ENCODE measurements at regions not wholly inside any gene's neighbourhood (a gene's known extent, or its start where the extent isn't known, plus 50 kb on each side); places are given as distances from the start of the nearest gene placed in this dataset.

GRCh38 chr5:8491254-8491653 lies 622.3 kb downstream of the MTRR start:
- H3K4me3 ChIP-seq (ENCODE audit: insufficient read depth, low read depth, low read length, poor library complexity, severe bottlenecking) = no peak overlapping the region
- no peaks in the 10 kb centered on the region for H3K27me3 ChIP-seq (replicated peaks; ENCODE audit: control insufficient read depth, insufficient read depth, low read length, poor library complexity, severe bottlenecking)
- DNase-seq = no peak
- peaks cover 6% of the 10 kb centered on the region for H3K9me3 ChIP-seq (ENCODE audit: control insufficient read depth, low read length)
- H3K36me3 ChIP-seq (ENCODE audit: control insufficient read depth, insufficient read depth, low read length) = no peaks in the 10 kb centered on the region
- no peaks in the 10 kb centered on the region for H3K4me1 ChIP-seq (ENCODE audit: control insufficient read depth, insufficient read depth, low read length, poor library complexity, severe bottlenecking)
- no peak overlapping the region for H3K27ac ChIP-seq (ENCODE audit: insufficient read depth, low read length, poor library complexity, severe bottlenecking)

GRCh38 chr5:8493176-8493575 lies 624.2 kb downstream of the MTRR start:
- no peaks in the 10 kb centered on the region for H3K36me3 ChIP-seq (ENCODE audit: control insufficient read depth, insufficient read depth, low read length)
- no peak for DNase-seq
- H3K27me3 ChIP-seq (replicated peaks; ENCODE audit: control insufficient read depth, insufficient read depth, low read length, poor library complexity, severe bottlenecking) = no peaks in the 10 kb centered on the region
- H3K27ac ChIP-seq (ENCODE audit: insufficient read depth, low read length, poor library complexity, severe bottlenecking) = no peak overlapping the region
- H3K9me3 ChIP-seq (ENCODE audit: control insufficient read depth, low read length) = peaks cover 6% of the 10 kb centered on the region
- no peak overlapping the region for H3K4me3 ChIP-seq (ENCODE audit: insufficient read depth, low read depth, low read length, poor library complexity, severe bottlenecking)
- no peaks in the 10 kb centered on the region for H3K4me1 ChIP-seq (ENCODE audit: control insufficient read depth, insufficient read depth, low read length, poor library complexity, severe bottlenecking)

GRCh38 chr5:8500426-8500825 lies 631.5 kb downstream of the MTRR start:
- no peaks in the 10 kb centered on the region for H3K36me3 ChIP-seq (ENCODE audit: control insufficient read depth, insufficient read depth, low read length)
- H3K27me3 ChIP-seq (replicated peaks; ENCODE audit: control insufficient read depth, insufficient read depth, low read length, poor library complexity, severe bottlenecking) = no peaks in the 10 kb centered on the region
- no peaks in the 10 kb centered on the region for H3K9me3 ChIP-seq (ENCODE audit: control insufficient read depth, low read length)
- no peak overlapping the region for H3K27ac ChIP-seq (ENCODE audit: insufficient read depth, low read length, poor library complexity, severe bottlenecking)
- DNase-seq = no peak
- no peaks in the 10 kb centered on the region for H3K4me1 ChIP-seq (ENCODE audit: control insufficient read depth, insufficient read depth, low read length, poor library complexity, severe bottlenecking)
- no peak overlapping the region for H3K4me3 ChIP-seq (ENCODE audit: insufficient read depth, low read depth, low read length, poor library complexity, severe bottlenecking)

- H3K27me3 ChIP-seq (replicated peaks; ENCODE audit: control insufficient read depth, insufficient read depth, low read length, poor library complexity, severe bottlenecking) = no peaks in the 10 kb centered on the region
- no peak overlapping the region for H3K27ac ChIP-seq (ENCODE audit: insufficient read depth, low read length, poor library complexity, severe bottlenecking)
- no peak for DNase-seq
- H3K4me1 ChIP-seq (ENCODE audit: control insufficient read depth, insufficient read depth, low read length, poor library complexity, severe bottlenecking) = no peaks in the 10 kb centered on the region
- no peaks in the 10 kb centered on the region for H3K9me3 ChIP-seq (ENCODE audit: control insufficient read depth, low read length)
- no peak overlapping the region for H3K4me3 ChIP-seq (ENCODE audit: insufficient read depth, low read depth, low read length, poor library complexity, severe bottlenecking)
- no peaks in the 10 kb centered on the region for H3K36me3 ChIP-seq (ENCODE audit: control insufficient read depth, insufficient read depth, low read length)
Observed at GRCh38 chr5:8505196-8505595, 636.2 kb downstream of the MTRR start.

- DNase-seq = no peak
- Histone ChIP-seq H3K27ac (ENCODE audit: insufficient read depth, low read length, poor library complexity, severe bottlenecking) (no peak overlapping the region), H3K4me1 (ENCODE audit: control insufficient read depth, insufficient read depth, low read length, poor library complexity, severe bottlenecking) (no peaks in the 10 kb centered on the region), H3K36me3 (ENCODE audit: control insufficient read depth, insufficient read depth, low read length) (no peaks in the 10 kb centered on the region), H3K4me3 (ENCODE audit: insufficient read depth, low read depth, low read length, poor library complexity, severe bottlenecking) (no peak overlapping the region), H3K27me3 (replicated peaks; ENCODE audit: control insufficient read depth, insufficient read depth, low read length, poor library complexity, severe bottlenecking) (no peaks in the 10 kb centered on the region), H3K9me3 (ENCODE audit: control insufficient read depth, low read length) (no peaks in the 10 kb centered on the region)
Observed at GRCh38 chr5:8508231-8508630, 639.3 kb downstream of the MTRR start.

- H3K27me3 ChIP-seq (replicated peaks; ENCODE audit: control insufficient read depth, insufficient read depth, low read length, poor library complexity, severe bottlenecking) = no peaks in the 10 kb centered on the region
- no peak overlapping the region for H3K27ac ChIP-seq (ENCODE audit: insufficient read depth, low read length, poor library complexity, severe bottlenecking)
- DNase-seq = no peak
- no peaks in the 10 kb centered on the region for H3K9me3 ChIP-seq (ENCODE audit: control insufficient read depth, low read length)
- no peak overlapping the region for H3K4me3 ChIP-seq (ENCODE audit: insufficient read depth, low read depth, low read length, poor library complexity, severe bottlenecking)
- H3K36me3 ChIP-seq (ENCODE audit: control insufficient read depth, insufficient read depth, low read length) = no peaks in the 10 kb centered on the region
- no peaks in the 10 kb centered on the region for H3K4me1 ChIP-seq (ENCODE audit: control insufficient read depth, insufficient read depth, low read length, poor library complexity, severe bottlenecking)
Observed at GRCh38 chr5:8516356-8516755, 647.4 kb downstream of the MTRR start.

- no peaks in the 10 kb centered on the region for H3K36me3 ChIP-seq (ENCODE audit: control insufficient read depth, insufficient read depth, low read length)
- H3K27me3 ChIP-seq (replicated peaks; ENCODE audit: control insufficient read depth, insufficient read depth, low read length, poor library complexity, severe bottlenecking) = no peaks in the 10 kb centered on the region
- no peaks in the 10 kb centered on the region for H3K4me1 ChIP-seq (ENCODE audit: control insufficient read depth, insufficient read depth, low read length, poor library complexity, severe bottlenecking)
- H3K9me3 ChIP-seq (ENCODE audit: control insufficient read depth, low read length) = no peaks in the 10 kb centered on the region
- no peak for DNase-seq
- no peak overlapping the region for H3K4me3 ChIP-seq (ENCODE audit: insufficient read depth, low read depth, low read length, poor library complexity, severe bottlenecking)
- H3K27ac ChIP-seq (ENCODE audit: insufficient read depth, low read length, poor library complexity, severe bottlenecking) = no peak overlapping the region
Observed at GRCh38 chr5:8517456-8517855, 648.5 kb downstream of the MTRR start.

GRCh38 chr5:8520917-8521316 lies 652.0 kb downstream of the MTRR start:
- H3K4me3 ChIP-seq (ENCODE audit: insufficient read depth, low read depth, low read length, poor library complexity, severe bottlenecking) = no peak overlapping the region
- no peak overlapping the region for H3K27ac ChIP-seq (ENCODE audit: insufficient read depth, low read length, poor library complexity, severe bottlenecking)
- H3K4me1 ChIP-seq (ENCODE audit: control insufficient read depth, insufficient read depth, low read length, poor library complexity, severe bottlenecking) = no peaks in the 10 kb centered on the region
- no peaks in the 10 kb centered on the region for H3K36me3 ChIP-seq (ENCODE audit: control insufficient read depth, insufficient read depth, low read length)
- no peak for DNase-seq
- H3K27me3 ChIP-seq (replicated peaks; ENCODE audit: control insufficient read depth, insufficient read depth, low read length, poor library complexity, severe bottlenecking) = no peaks in the 10 kb centered on the region
- no peaks in the 10 kb centered on the region for H3K9me3 ChIP-seq (ENCODE audit: control insufficient read depth, low read length)

GRCh38 chr5:8521991-8522390 lies 653.0 kb downstream of the MTRR start:
- Histone ChIP-seq H3K4me3 (ENCODE audit: insufficient read depth, low read depth, low read length, poor library complexity, severe bottlenecking) (no peak overlapping the region), H3K36me3 (ENCODE audit: control insufficient read depth, insufficient read depth, low read length) (no peaks in the 10 kb centered on the region), H3K4me1 (ENCODE audit: control insufficient read depth, insufficient read depth, low read length, poor library complexity, severe bottlenecking) (no peaks in the 10 kb centered on the region), H3K27me3 (replicated peaks; ENCODE audit: control insufficient read depth, insufficient read depth, low read length, poor library complexity, severe bottlenecking) (no peaks in the 10 kb centered on the region), H3K27ac (ENCODE audit: insufficient read depth, low read length, poor library complexity, severe bottlenecking) (no peak overlapping the region), H3K9me3 (ENCODE audit: control insufficient read depth, low read length) (no peaks in the 10 kb centered on the region)
- DNase-seq = no peak

- Histone ChIP-seq H3K4me3 (ENCODE audit: insufficient read depth, low read depth, low read length, poor library complexity, severe bottlenecking) (no peak overlapping the region), H3K27ac (ENCODE audit: insufficient read depth, low read length, poor library complexity, severe bottlenecking) (no peak overlapping the region)
Observed at GRCh38 chr5:8522646-8523045, 653.7 kb downstream of the MTRR start.

GRCh38 chr5:8523501-8523900 lies 654.6 kb downstream of the MTRR start:
- no peak overlapping the region for H3K27ac ChIP-seq (ENCODE audit: insufficient read depth, low read length, poor library complexity, severe bottlenecking)
- H3K9me3 ChIP-seq (ENCODE audit: control insufficient read depth, low read length) = no peaks in the 10 kb centered on the region
- H3K4me1 ChIP-seq (ENCODE audit: control insufficient read depth, insufficient read depth, low read length, poor library complexity, severe bottlenecking) = no peaks in the 10 kb centered on the region
- no peaks in the 10 kb centered on the region for H3K27me3 ChIP-seq (replicated peaks; ENCODE audit: control insufficient read depth, insufficient read depth, low read length, poor library complexity, severe bottlenecking)
- DNase-seq = no peak
- H3K36me3 ChIP-seq (ENCODE audit: control insufficient read depth, insufficient read depth, low read length) = no peaks in the 10 kb centered on the region
- no peak overlapping the region for H3K4me3 ChIP-seq (ENCODE audit: insufficient read depth, low read depth, low read length, poor library complexity, severe bottlenecking)

More at GRCh38 chr5:8522646-8523045, 653.7 kb downstream of the MTRR start:
- no peak for DNase-seq
- Histone ChIP-seq H3K27me3 (replicated peaks; ENCODE audit: control insufficient read depth, insufficient read depth, low read length, poor library complexity, severe bottlenecking) (no peaks in the 10 kb centered on the region), H3K4me1 (ENCODE audit: control insufficient read depth, insufficient read depth, low read length, poor library complexity, severe bottlenecking) (no peaks in the 10 kb centered on the region), H3K36me3 (ENCODE audit: control insufficient read depth, insufficient read depth, low read length) (no peaks in the 10 kb centered on the region), H3K9me3 (ENCODE audit: control insufficient read depth, low read length) (no peaks in the 10 kb centered on the region)

All from effector memory CD4-positive, alpha-beta T cell (primary cell).